Lower leg skin (tissue), 4 donors: ENCODE measurements at regions not wholly inside any gene's neighbourhood (a gene's known extent, or its start where the extent isn't known, plus 50 kb on each side); places are given as distances from the start of the nearest gene placed in this dataset.

Source experiments
- DNase-seq, 2 donors: peaks; one replicate each; pipeline ENCODE4 v3.0.0-alpha.2; 2019; ENCODE audit warnings: low spot score in 2 of 2
- H3K4me3 ChIP-seq: fragments of 200-600 bp; sonication (generic); 2 replicates; pipeline ENCODE4 v1.5.1; 2017; ENCODE audit warnings: mild to moderate bottlenecking, low read depth; ENCODE audit not compliant: poor library complexity, severe bottlenecking
- POLR2A ChIP-seq, 2 donors: fragments of 450-650 bp; IDR thresholded peaks; one replicate each; pipeline ENCODE4 v1.6.1; 2016 to 2017; ENCODE audit warnings: antibody characterized with exemption in 2 of 2, mild to moderate bottlenecking in 1 of 2, moderate library complexity in 1 of 2
- WGBS, 2 donors: methylation state at CpG; one replicate each; pipeline ENCODE4 v1.1.5; 2018; 5-methylcytosine and 5-hydroxymethylcytosine counted together
- intact Hi-C: fragments of 100-400 bp; cut with DNase I; formaldehyde crosslinking; loops from one replicate; pipeline ENCODE4 v1.15.0; 2023; ENCODE audit warnings: low total_unique reads
- TF ChIP-seq, protein P1 (sequence below), 3 donors: fragments of 450-650 bp; IDR thresholded peaks; one replicate each; pipeline ENCODE4 v1.5.1; 2016; ENCODE audit warnings: antibody characterized with exemption in 3 of 3, mild to moderate bottlenecking in 3 of 3, moderate library complexity in 2 of 3

DNA sequence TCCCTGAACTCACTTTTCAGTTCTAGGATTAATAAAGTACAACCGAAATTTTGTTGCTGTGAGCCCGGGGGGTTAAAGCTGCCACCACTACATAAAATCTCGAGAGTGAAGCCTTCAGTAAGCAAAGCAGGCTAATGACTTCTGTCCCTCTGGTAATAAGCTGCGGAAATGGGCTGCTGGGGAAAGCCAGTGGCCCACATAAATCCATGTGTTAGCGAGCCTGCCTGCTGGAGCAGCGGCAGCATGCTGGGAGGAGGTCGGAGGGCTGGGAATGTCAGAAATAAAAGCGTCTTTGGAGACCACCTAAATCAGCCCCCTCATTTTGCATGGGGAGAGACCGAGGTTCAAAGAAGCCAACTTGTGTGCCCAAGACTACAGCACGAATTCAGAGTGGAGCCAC is 371.7 kb downstream of the TNS1 start:
- intact Hi-C loops = no loop called here
- DNase-seq = no peak
- TF ChIP-seq POLR2A (IDR thresholded peaks at IDR 0.05) = no peak
- TF ChIP-seq, protein P1, sequence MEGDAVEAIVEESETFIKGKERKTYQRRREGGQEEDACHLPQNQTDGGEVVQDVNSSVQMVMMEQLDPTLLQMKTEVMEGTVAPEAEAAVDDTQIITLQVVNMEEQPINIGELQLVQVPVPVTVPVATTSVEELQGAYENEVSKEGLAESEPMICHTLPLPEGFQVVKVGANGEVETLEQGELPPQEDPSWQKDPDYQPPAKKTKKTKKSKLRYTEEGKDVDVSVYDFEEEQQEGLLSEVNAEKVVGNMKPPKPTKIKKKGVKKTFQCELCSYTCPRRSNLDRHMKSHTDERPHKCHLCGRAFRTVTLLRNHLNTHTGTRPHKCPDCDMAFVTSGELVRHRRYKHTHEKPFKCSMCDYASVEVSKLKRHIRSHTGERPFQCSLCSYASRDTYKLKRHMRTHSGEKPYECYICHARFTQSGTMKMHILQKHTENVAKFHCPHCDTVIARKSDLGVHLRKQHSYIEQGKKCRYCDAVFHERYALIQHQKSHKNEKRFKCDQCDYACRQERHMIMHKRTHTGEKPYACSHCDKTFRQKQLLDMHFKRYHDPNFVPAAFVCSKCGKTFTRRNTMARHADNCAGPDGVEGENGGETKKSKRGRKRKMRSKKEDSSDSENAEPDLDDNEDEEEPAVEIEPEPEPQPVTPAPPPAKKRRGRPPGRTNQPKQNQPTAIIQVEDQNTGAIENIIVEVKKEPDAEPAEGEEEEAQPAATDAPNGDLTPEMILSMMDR (IDR thresholded peaks at IDR 0.05) = no peak
- 70 to 77% methylated on average over 10 of the region's 10 CpGs for WGBS, 2 donors
- no peak overlapping the region for H3K4me3 ChIP-seq

DNA sequence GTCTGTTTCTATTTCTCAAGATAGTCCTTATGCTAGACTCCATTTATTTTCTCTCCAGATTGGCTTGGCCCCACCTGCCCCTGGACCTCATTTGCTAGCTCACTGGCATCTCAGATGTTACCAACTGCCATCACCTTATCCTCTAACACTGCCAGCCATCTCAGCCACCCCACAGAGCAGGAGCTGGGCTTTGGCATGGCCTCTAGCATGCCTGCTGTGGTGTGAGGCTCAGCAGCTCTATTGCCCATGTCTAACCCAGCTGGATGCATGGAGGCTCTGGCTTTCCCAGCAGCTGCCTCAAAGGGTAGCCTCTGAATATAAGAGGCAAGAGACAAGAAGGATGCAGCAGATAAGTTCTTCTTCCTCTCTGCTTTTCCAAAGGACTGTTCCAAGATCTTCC is 373.4 kb downstream of the TNS1 start:
- TF ChIP-seq POLR2A (IDR thresholded peaks at IDR 0.05) = no peak
- TF ChIP-seq, protein P1 (IDR thresholded peaks at IDR 0.05) = no peak
- no peak overlapping the region for H3K4me3 ChIP-seq
- no peak for DNase-seq
- intact Hi-C loops = no loop called here

DNA sequence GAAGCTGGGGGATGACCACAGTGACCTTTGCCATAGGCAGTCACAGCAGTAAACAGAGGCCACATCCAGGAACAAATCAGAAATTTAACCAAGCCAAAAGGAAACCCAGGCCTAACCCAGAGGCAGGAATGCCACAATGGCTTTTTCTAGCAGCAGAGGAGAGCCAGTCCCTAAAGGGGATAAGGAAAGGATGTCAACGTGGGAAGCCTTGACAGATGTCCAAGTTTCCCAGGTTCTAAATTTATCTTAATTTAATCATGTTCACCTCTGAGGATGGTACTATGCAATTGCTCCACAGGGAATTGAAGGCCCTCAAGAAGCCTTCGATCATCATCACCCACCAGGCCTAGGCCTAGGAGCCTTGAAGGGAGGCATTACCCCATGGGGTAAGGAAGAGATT is 374.7 kb downstream of the TNS1 start:
- H3K4me3 ChIP-seq = no peak overlapping the region
- no peak for TF ChIP-seq POLR2A (IDR thresholded peaks at IDR 0.05)
- TF ChIP-seq, protein P1 (IDR thresholded peaks at IDR 0.05) = no peak
- no peak for DNase-seq
- WGBS, 2 donors = 57 to 63% methylated on average over 2 of the region's 2 CpGs
- intact Hi-C loops = no loop called here

DNA sequence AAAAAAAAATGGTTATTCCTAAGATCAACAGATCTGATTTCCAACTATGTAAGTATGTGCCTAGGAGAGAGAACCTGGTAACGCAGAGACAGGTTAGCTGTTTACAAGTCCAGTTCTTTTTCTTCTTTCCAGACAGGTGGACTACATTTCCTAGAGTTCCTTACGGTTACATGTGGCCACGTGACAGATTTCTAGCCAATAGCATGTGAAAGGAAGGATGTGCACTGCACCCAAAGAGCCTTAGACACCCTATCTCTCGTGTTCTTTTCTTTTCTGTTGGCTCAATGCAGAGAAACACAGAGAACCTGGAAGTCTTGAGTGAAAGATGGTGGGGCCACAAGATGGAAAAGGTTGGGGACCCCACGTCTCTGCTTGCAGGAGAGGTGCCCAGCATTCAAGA is 375.9 kb downstream of the TNS1 start:
- H3K4me3 ChIP-seq = no peak overlapping the region
- intact Hi-C loops = no loop called here
- TF ChIP-seq, protein P1 (IDR thresholded peaks at IDR 0.05) = no peak
- no peak for TF ChIP-seq POLR2A (IDR thresholded peaks at IDR 0.05)
- no peak for DNase-seq
- WGBS, 2 donors = 88 to 92% methylated on average over 5 of the region's 5 CpGs

DNA sequence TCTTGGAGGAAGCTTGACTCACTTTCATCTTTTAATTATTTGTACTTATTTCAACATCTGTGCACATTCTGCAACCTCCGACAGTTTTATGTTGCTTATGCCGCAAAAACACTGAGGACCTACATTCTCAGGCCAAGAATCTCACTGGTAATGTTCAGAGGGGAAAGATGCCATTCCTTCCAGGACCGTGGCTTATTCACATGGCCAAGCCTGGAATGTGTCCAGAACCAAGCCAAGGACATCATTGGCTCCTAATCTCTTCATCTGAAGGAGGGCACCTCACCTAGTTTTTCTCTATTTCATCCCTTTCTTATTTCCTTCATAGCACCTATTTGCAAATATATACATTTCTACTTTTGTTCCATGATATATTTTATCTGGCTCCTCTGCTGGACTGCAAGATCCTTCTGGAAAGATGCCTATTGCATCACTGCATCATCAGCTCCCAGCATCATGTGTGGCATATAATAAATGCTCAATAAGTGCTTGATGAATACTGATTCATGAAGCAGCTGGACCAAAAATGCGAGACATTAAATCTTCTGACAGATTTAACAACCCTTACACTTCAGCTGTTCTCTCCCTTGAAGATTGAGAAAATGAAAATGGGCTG is 377.1 kb downstream of the TNS1 start:
- TF ChIP-seq POLR2A (IDR thresholded peaks at IDR 0.05) = no peak
- TF ChIP-seq, protein P1 (IDR thresholded peaks at IDR 0.05) = no peak
- no peak overlapping the region for H3K4me3 ChIP-seq
- WGBS, 2 donors = 48 to 60% methylated on average over 4 of the region's 4 CpGs
- DNase-seq = no peak
- intact Hi-C loops = no loop called here

DNA sequence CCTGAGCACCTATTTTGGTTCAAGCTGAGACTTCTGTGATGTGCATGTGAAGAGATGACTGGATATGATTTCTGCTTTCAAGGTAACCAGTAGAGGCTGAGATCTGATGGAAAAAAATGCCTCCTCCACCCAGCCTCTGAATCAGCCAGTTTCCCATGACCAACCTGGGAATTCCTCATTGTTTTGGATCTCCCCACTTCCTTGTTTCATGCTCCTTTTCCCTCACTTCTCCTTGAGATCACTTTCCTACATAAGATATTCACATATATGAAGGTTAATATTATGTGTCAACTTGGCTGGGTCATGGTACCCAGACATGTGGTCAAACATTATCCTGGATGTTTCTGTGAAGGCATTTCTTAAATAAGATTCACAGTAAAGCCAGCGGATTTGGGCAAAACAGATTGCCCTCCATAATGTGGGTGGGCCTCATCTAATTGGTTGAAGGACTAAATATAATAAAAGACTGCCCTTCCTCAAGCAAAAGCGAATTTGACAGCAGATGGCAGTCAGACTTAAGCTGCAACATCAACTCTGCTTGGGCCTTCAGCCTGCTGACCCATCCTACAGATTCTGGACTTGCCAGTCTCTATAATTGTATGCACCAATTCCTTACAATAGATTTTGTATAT is 379.4 kb downstream of the TNS1 start:
- H3K4me3 ChIP-seq = no peak overlapping the region

More for the DNA sequence above, 379.4 kb downstream of the TNS1 start:
- intact Hi-C loops = no loop called here
- TF ChIP-seq, protein P1 (IDR thresholded peaks at IDR 0.05) = no peak
- no peak for TF ChIP-seq POLR2A (IDR thresholded peaks at IDR 0.05)
- 94% methylated on average over 2 of the region's 2 CpGs for WGBS, 2 donors
- DNase-seq = no peak
